ENCODE measurements at regions not wholly inside any gene's neighbourhood (a gene's known extent, or its start where the extent isn't known, plus 50 kb on each side); places are given as distances from the start of the nearest gene placed in this dataset.

DNA sequence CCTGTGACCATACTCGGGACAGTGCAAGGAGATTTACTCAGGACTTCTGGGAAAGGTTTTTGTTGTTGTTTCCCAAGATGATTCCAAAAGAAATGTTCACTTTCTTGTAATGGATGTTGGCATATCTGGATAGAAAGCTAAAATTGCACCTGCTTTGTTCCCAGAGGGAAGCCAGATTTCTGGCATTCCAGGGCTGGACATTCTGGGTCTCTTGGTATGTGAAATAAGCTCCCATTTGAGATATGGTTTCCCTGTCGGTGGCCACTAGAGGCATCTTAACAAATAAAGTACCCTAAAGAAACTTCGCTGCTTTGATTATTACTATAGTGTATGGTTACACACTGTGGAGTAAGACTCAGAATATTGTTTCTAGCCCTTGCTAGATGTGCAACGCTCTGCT is 737.3 kb downstream of the BRINP1 start:
- Histone ChIP-seq H3K27me3 (ENCODE audit: control insufficient read depth, insufficient read depth, low read length) (no peaks in the 10 kb centered on the region), H3K9me3 (ENCODE audit: control insufficient read depth, insufficient read depth, low read length) (no peaks in the 10 kb centered on the region), H3K4me3 (ENCODE audit: low read length) (no peak overlapping the region), H3K4me1 (ENCODE audit: control insufficient read depth, insufficient read depth, low read length) (no peaks in the 10 kb centered on the region), H3K36me3 (ENCODE audit: control insufficient read depth, insufficient read depth, low read length) (no peaks in the 10 kb centered on the region), H3K27ac (ENCODE audit: low read length) (no peak overlapping the region)
- TF ChIP-seq CTCF (IDR thresholded peaks at IDR 0.05), result no peak
- Mint-ChIP-seq H3K4me1 (no peaks in the 10 kb centered on the region), H3K9me3 (peaks cover 15 to 21% of the 10 kb centered on the region in 2 donors), H3K27ac (no peak overlapping the region), H3K36me3 (no peaks in the 10 kb centered on the region), H3K27me3 (ENCODE audit: low read depth in 2 of 2) (no peaks in the 10 kb centered on the region), H3K4me3 (no peak overlapping the region)
- ATAC-seq (no peak), DNase-seq (no peak)
- 92% methylated on average over 4 of the region's 4 CpGs for WGBS (ENCODE audit: insufficient coverage)
- intact Hi-C loops (cut with micrococcal nuclease), result no loop called here

GRCh38 chr9:118635416-118635815 is 733.8 kb downstream of the BRINP1 start:
- no peak overlapping the region for H3K27ac ChIP-seq (ENCODE audit: low read length)
- Mint-ChIP-seq H3K4me1 (no peaks in the 10 kb centered on the region), H3K4me3 (no peak overlapping the region), H3K27ac (no peak overlapping the region), H3K27me3 (ENCODE audit: low read depth in 2 of 2) (no peaks in the 10 kb centered on the region), H3K9me3 (peaks cover 17 to 23% of the 10 kb centered on the region in 2 donors), H3K36me3 (no peaks in the 10 kb centered on the region)
- H3K4me3 ChIP-seq (ENCODE audit: low read length), result no peak overlapping the region
- 89% methylated on average over 2 of the region's 3 CpGs for WGBS (ENCODE audit: insufficient coverage)
- no peaks in the 10 kb centered on the region for H3K4me1 ChIP-seq (ENCODE audit: control insufficient read depth, insufficient read depth, low read length)
- DNase-seq (no peak), ATAC-seq (no peak)
- peaks cover 2% of the 10 kb centered on the region for H3K9me3 ChIP-seq (ENCODE audit: control insufficient read depth, insufficient read depth, low read length)
- intact Hi-C loops (cut with micrococcal nuclease), result no loop called here
- no peaks in the 10 kb centered on the region for H3K27me3 ChIP-seq (ENCODE audit: control insufficient read depth, insufficient read depth, low read length)
- no peaks in the 10 kb centered on the region for H3K36me3 ChIP-seq (ENCODE audit: control insufficient read depth, insufficient read depth, low read length)
- no peak for TF ChIP-seq CTCF (IDR thresholded peaks at IDR 0.05)

DNA sequence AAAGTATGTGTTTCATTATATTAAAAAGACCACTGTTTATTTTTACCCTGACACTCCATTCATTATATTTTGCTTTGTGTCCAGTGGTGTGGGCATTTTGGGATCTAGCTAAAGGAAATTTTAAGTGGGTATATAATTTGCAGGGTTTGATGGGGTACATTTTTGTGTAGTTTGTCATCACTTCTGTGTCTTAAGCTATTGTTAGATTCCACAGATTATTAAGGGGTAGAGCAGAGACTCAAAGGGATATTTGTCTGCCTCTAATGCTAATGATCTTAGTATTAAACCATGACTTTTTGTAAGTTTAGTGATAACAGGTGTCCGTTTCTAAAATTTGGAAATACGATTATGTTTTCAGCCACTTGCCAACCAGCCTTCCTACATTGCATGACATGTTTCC is 731.6 kb downstream of the BRINP1 start:
- H3K4me1 Mint-ChIP-seq, result no peaks in the 10 kb centered on the region
- Histone ChIP-seq H3K27me3 (ENCODE audit: control insufficient read depth, insufficient read depth, low read length) (no peaks in the 10 kb centered on the region), H3K4me3 (ENCODE audit: low read length) (no peak overlapping the region), H3K36me3 (ENCODE audit: control insufficient read depth, insufficient read depth, low read length) (no peaks in the 10 kb centered on the region), H3K4me1 (ENCODE audit: control insufficient read depth, insufficient read depth, low read length) (no peaks in the 10 kb centered on the region), H3K9me3 (ENCODE audit: control insufficient read depth, insufficient read depth, low read length) (peaks cover 3% of the 10 kb centered on the region), H3K27ac (ENCODE audit: low read length) (no peak overlapping the region)
- DNase-seq (no peak), ATAC-seq (no peak)
- TF ChIP-seq CTCF (IDR thresholded peaks at IDR 0.05), result no peak
- no peaks in the 10 kb centered on the region for H3K27me3 Mint-ChIP-seq (ENCODE audit: low read depth in 2 of 2)
- H3K27ac Mint-ChIP-seq, result no peak overlapping the region
- no peaks in the 10 kb centered on the region for H3K36me3 Mint-ChIP-seq
- H3K4me3 Mint-ChIP-seq, result no peak overlapping the region
- peaks cover 13 to 18% of the 10 kb centered on the region in 2 donors for H3K9me3 Mint-ChIP-seq
- intact Hi-C loops (cut with micrococcal nuclease), result no loop called here
- 80% methylated on average over 2 of the region's 2 CpGs for WGBS (ENCODE audit: insufficient coverage)

DNA sequence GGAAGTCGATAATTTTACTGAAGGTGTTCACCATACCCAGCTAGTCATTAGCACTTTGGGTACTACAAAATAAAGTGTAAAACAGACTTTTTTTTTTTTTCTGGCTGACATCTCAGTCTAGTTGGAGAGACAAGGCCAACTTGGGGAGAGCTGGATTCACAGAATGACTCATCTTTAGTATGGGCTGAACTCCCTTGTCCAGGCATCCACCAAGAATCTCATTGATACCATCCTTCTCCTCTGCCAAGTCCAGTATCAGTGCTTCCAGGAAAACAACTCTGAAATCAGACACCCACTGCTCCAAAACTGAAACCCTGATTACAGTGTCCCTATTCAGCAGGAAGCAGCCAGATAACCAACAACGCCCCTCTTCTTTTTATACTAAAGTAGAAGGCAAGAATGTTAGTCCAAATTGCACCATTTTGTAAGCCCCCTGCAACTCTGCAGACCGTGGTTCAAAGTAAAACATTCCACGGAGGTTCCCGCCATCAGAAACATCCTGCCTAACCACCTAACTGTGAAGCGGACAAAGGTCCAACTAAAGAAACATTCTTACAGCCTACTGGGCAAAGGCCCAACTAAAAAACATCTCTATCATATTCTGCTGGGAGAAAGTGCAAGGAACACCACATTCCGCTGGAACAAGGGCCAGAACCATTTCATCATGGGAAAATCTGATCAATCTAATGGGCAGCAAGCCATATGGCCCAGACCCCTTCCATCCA is 728.2 kb downstream of the BRINP1 start:
- no peaks in the 10 kb centered on the region for H3K27me3 Mint-ChIP-seq (ENCODE audit: low read depth in 2 of 2)
- H3K27ac Mint-ChIP-seq, result no peak overlapping the region
- DNase-seq (no peak), ATAC-seq (no peak)
- H3K4me3 Mint-ChIP-seq, result no peak overlapping the region
- peaks cover 7 to 12% of the 10 kb centered on the region in 2 donors for H3K9me3 Mint-ChIP-seq
- no peaks in the 10 kb centered on the region for H3K36me3 ChIP-seq (ENCODE audit: control insufficient read depth, insufficient read depth, low read length)
- no peaks in the 10 kb centered on the region for H3K27me3 ChIP-seq (ENCODE audit: control insufficient read depth, insufficient read depth, low read length)
- intact Hi-C loops (cut with micrococcal nuclease), result no loop called here
- H3K4me1 ChIP-seq (ENCODE audit: control insufficient read depth, insufficient read depth, low read length), result no peaks in the 10 kb centered on the region
- 76% methylated on average over 7 of the region's 7 CpGs for WGBS (ENCODE audit: insufficient coverage)
- TF ChIP-seq CTCF (IDR thresholded peaks at IDR 0.05), result no peak
- no peaks in the 10 kb centered on the region for H3K4me1 Mint-ChIP-seq
- H3K36me3 Mint-ChIP-seq, result peaks cover 7% of the 10 kb centered on the region
- peaks cover 3% of the 10 kb centered on the region for H3K9me3 ChIP-seq (ENCODE audit: control insufficient read depth, insufficient read depth, low read length)
- no peak overlapping the region for H3K4me3 ChIP-seq (ENCODE audit: low read length)
- no peak overlapping the region for H3K27ac ChIP-seq (ENCODE audit: low read length)

Data from natural killer cell (primary cell).